NT2/D1 (cell line): ENCODE measurements at regions not wholly inside any gene's neighbourhood (a gene's known extent, or its start where the extent isn't known, plus 50 kb on each side); places are given as distances from the start of the nearest gene placed in this dataset.

Experiments
- DNase-seq: peaks from one replicate; pipeline ENCODE4 v3.0.0-alpha.2; 2011; ENCODE audit warnings: low read depth, low spot score
- H3K27me3 ChIP-seq: 2 replicates; pipeline ENCODE4 v1.6.0; 2011; ENCODE audit warnings: mild to moderate bottlenecking; ENCODE audit not compliant: insufficient read length, insufficient read depth
- H3K36me3 ChIP-seq: 2 replicates; pipeline ENCODE4 v1.6.1; 2011; ENCODE audit warnings: mild to moderate bottlenecking, low read length, mixed read lengths; ENCODE audit not compliant: insufficient read depth, insufficient read length
- H3K4me1 ChIP-seq: 2 replicates; pipeline ENCODE4 v1.5.1; 2011; ENCODE audit not compliant: insufficient read depth, insufficient read length
- H3K4me3 ChIP-seq: 2 replicates; pipeline ENCODE4 v1.5.1; 2011; ENCODE audit warnings: low read depth; ENCODE audit not compliant: insufficient read length
- H3K9ac ChIP-seq: 2 replicates; pipeline ENCODE4 v1.6.0; 2011; ENCODE audit warnings: low read depth; ENCODE audit not compliant: insufficient read length
- H3K9me3 ChIP-seq: 2 replicates; pipeline ENCODE4 v1.5.1; 2011; ENCODE audit warnings: mild to moderate bottlenecking, low read length; ENCODE audit not compliant: insufficient read depth
- SUZ12 ChIP-seq: IDR thresholded peaks from 2 replicates; pipeline ENCODE4 v1.6.1; 2011; ENCODE audit not compliant: insufficient read length, insufficient read depth; ENCODE audit errors: extremely low read depth
- YY1 ChIP-seq: IDR thresholded peaks from 2 replicates; pipeline ENCODE4 v1.6.1; 2011; ENCODE audit not compliant: insufficient read length, insufficient read depth
- ZNF274 ChIP-seq: IDR thresholded peaks from 2 replicates; pipeline ENCODE4 v1.6.1; 2011; ENCODE audit warnings: mild to moderate bottlenecking, low read depth, low read length

DNA sequence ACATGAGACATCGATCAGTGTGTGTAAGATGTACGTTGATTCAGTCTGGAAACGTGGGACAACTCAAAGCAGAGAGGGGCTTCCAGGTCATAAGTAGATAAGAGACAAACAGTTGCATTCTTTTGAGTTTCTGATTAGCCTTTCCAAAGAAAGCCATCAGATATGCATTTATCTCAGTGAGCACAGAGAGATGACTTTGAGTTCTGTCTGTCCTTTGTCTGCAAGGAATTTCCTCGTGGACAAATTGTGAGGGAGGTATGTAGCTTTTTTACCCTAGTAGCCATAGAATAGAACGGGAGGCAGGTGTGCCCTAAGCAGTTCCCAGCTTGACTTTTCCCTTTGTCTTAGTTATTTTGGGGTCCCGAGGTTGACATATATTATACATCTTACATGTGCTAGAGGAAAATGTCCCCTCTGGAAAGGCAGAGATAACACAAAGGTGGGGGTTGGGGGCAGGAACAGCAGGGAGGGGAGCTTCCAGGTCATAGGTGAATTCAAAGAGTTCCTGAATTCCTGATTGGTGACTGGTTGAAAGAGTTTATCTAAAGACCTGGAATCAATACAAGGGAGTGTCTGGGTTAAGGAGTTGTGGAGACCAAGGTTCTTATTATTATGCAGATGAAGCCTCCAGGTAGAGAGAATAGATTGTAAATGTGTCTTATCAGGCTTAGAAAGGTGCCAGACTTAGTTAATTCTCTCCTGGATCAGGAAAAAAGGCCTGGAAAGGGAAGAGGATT lies 237.0 kb downstream of the NFATC2 start:
- Histone ChIP-seq H3K9me3 (peaks cover 56% of the 10 kb centered on the region), H3K4me1 (peaks cover 25% of the 10 kb centered on the region), H3K27me3 (no peaks in the 10 kb centered on the region), H3K36me3 (no peaks in the 10 kb centered on the region), H3K4me3 (no peak overlapping the region), H3K9ac (no peak overlapping the region)
- peak; percentile 60 for DNase-seq
- TF ChIP-seq YY1 = no peak
- no peak for TF ChIP-seq SUZ12
- TF ChIP-seq ZNF274 = no peak

DNA sequence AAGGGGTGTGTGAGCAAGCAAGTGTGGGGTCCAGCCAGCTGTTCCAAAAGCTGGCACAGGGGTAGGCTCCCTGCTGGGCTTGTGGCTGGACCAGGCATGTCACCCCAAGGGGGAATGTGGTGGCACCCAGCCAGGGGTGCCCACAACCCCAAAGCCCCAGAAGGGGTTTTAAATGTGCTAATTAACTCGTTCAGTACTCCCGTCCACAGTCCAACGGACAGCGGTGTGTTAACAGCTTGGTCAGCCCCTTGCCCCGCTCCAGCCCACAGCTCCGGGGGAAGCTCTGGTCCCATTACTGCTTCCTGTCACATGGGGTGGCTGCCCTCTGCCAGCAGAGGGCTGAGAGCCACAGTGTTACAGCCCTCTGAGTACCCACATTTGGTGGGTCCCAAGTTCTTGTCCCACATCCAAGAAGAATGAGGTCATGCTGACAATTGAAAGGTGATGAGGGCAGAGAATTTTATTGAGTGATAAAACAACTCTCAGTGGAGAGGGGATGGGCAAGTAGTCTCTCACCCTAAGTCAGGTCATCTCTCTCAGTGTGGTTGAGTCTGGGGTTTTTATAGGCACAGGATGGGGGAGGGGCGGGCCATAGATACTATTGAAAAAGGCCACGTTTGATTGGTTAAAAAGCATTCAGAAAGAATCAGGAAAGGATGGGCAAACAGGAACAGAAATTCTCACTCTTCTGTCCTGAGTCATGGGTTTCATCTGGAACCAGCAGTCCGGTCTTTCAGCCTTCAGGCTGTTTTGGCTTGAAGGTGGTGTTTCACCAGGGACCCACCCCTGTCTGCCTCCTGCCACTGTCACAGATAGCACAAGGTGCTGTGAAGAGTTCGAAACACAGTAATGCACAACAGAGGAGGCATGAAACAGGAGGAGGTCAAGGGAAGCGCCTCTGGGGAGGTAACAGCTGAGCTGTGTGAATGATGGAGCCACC lies 238.5 kb downstream of the NFATC2 start:
- Histone ChIP-seq H3K27me3 (no peaks in the 10 kb centered on the region), H3K4me3 (no peak overlapping the region), H3K36me3 (no peaks in the 10 kb centered on the region), H3K4me1 (peaks cover 24% of the 10 kb centered on the region), H3K9me3 (peaks cover 59% of the 10 kb centered on the region), H3K9ac (no peak overlapping the region)
- TF ChIP-seq YY1 = no peak
- TF ChIP-seq ZNF274 = no peak
- DNase-seq = no peak

- peaks cover 10% of the 10 kb centered on the region for H3K4me1 ChIP-seq
- no peaks in the 10 kb centered on the region for H3K27me3 ChIP-seq
- TF ChIP-seq SUZ12 (no peak), ZNF274 (no peak), YY1 (no peak)
- DNase-seq = no peak
- H3K4me3 ChIP-seq = no peak overlapping the region
- no peaks in the 10 kb centered on the region for H3K36me3 ChIP-seq
- H3K9me3 ChIP-seq = peaks cover 66% of the 10 kb centered on the region
- no peak overlapping the region for H3K9ac ChIP-seq
Measured at GRCh38 chr20:51301026-51301425, 241.5 kb downstream of the NFATC2 start.

DNA sequence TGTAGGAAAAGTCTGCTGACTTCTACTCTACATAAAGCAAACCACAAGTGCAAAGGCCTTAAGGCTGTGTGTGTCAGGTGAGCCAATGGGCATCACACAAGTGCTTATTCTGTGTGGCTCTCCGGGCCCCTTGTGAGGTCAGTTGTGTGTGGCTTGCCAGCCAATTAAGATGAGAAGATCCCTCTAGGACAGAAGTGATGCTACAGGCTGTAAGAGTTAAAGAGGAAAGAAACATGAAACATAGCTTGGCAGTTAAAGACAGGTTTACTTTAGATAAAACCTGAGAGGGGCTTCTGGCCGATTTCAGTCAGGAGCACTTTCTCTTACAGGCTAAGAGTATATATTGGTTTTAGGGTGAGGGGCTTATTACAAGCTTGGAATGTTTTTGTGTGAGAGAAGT lies 242.4 kb downstream of the NFATC2 start:
- H3K9ac ChIP-seq = no peak overlapping the region
- no peaks in the 10 kb centered on the region for H3K36me3 ChIP-seq
- peaks cover 65% of the 10 kb centered on the region for H3K9me3 ChIP-seq
- no peak for TF ChIP-seq YY1
- no peak for TF ChIP-seq ZNF274
- no peak for TF ChIP-seq SUZ12
- DNase-seq = no peak
- H3K4me1 ChIP-seq = peaks cover 6% of the 10 kb centered on the region
- no peak overlapping the region for H3K4me3 ChIP-seq
- H3K27me3 ChIP-seq = no peaks in the 10 kb centered on the region

DNA sequence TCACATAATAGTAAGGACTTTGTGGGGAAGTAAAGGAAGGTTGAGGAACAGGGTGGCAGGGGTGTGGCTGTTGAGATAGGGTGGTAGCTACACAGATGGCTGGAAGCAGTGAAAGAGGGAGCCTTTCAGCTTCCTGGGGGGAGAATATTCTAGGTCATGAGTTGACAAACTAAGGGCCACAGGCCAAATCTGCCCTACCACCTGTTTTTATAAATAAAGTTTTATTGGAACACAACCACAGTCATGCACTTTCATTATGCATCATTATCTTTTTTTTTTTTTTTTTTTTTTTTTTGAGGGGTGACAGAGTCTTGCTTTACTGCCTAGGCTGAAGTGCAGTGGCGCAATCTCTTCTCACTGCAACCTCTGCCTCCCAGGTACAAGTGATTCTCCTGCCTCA lies 243.1 kb downstream of the NFATC2 start:
- peaks cover 59% of the 10 kb centered on the region for H3K9me3 ChIP-seq
- no peaks in the 10 kb centered on the region for H3K4me1 ChIP-seq
- no peaks in the 10 kb centered on the region for H3K36me3 ChIP-seq
- no peak overlapping the region for H3K4me3 ChIP-seq
- no peaks in the 10 kb centered on the region for H3K27me3 ChIP-seq
- no peak overlapping the region for H3K9ac ChIP-seq
- no peak for TF ChIP-seq YY1
- no peak for TF ChIP-seq ZNF274
- no peak for TF ChIP-seq SUZ12
- no peak for DNase-seq

- no peak for DNase-seq
- no peaks in the 10 kb centered on the region for H3K27me3 ChIP-seq
- H3K9me3 ChIP-seq = peaks cover 47% of the 10 kb centered on the region
- H3K36me3 ChIP-seq = no peaks in the 10 kb centered on the region
- TF ChIP-seq YY1 (no peak), ZNF274 (no peak), SUZ12 (no peak)
- no peaks in the 10 kb centered on the region for H3K4me1 ChIP-seq
- no peak overlapping the region for H3K4me3 ChIP-seq
- H3K9ac ChIP-seq = no peak overlapping the region
Measured at GRCh38 chr20:51298141-51298749, 244.3 kb downstream of the NFATC2 start.
